ENCODE measurements at regions not wholly inside any gene's neighbourhood (a gene's known extent, or its start where the extent isn't known, plus 50 kb on each side); places are given as distances from the start of the nearest gene placed in this dataset.

- H3K79me2 ChIP-seq (ENCODE audit: insufficient read depth, low read length) = no peaks in the 10 kb centered on the region
- intact Hi-C loops (cut with micrococcal nuclease; ENCODE audit: unreplicated experiment) (no loop called here), in situ Hi-C loops (cut with HindIII; ENCODE audit: extremely low pct_ligation_motif_present, low pct_unique_long_range_greater_than_20kb) (no loop called here)
- no peak overlapping the region for H3K9ac ChIP-seq (ENCODE audit: insufficient read depth, low read depth, low read length)
- H3K4me1 ChIP-seq (ENCODE audit: insufficient read depth, low read length) = no peaks in the 10 kb centered on the region
- no peaks in the 10 kb centered on the region for H3K9me3 ChIP-seq (ENCODE audit: low read length)
- ChIA-PET CTCF (ENCODE audit: low intra/inter-chr PET ratio, low total read pairs) (no interaction called here), POLR2A (no interaction called here)
- H3K27ac ChIP-seq (ENCODE audit: extremely low read length, insufficient read depth, low read length) = no peak overlapping the region
- ATAC-seq = no peak
- BruUV-seq (replicated peaks) = no TSS peak
- no peak for FAIRE-seq
- H3K27me3 ChIP-seq (ENCODE audit: control insufficient read depth in 1 of 2, insufficient read depth in 2 of 2, low read length in 2 of 2) = no peaks in the 10 kb centered on the region
- no peak overlapping the region for H3K4me2 ChIP-seq (ENCODE audit: low read depth, low read length)
- DNase-seq (ENCODE audit: low spot score) = no peak
- TF ChIP-seq ZNF496 (CRISPR knock-in tag; IDR thresholded peaks at IDR 0.05; ENCODE audit: insufficient replicate concordance) = no peak
- no peak for TF ChIP-seq ZNF598 (CRISPR knock-in tag; IDR thresholded peaks at IDR 0.05; ENCODE audit: borderline replicate concordance)
- no peak for TF ChIP-seq SAP130 (CRISPR knock-in tag; IDR thresholded peaks at IDR 0.05; ENCODE audit: low read depth)
- TF ChIP-seq NFIB (CRISPR knock-in tag; IDR thresholded peaks at IDR 0.05; ENCODE audit: borderline replicate concordance) = no peak
- no peak for TF ChIP-seq KDM3A (CRISPR knock-in tag; IDR thresholded peaks at IDR 0.05; ENCODE audit: low read depth)
- TF ChIP-seq ZNF7 (CRISPR knock-in tag; IDR thresholded peaks at IDR 0.05) = no peak
- TF ChIP-seq ZNF816 (CRISPR knock-in tag; IDR thresholded peaks at IDR 0.05; ENCODE audit: borderline replicate concordance) = no peak
- TF ChIP-seq AFF4 (CRISPR knock-in tag; IDR thresholded peaks at IDR 0.05) = no peak
- no peak for TF ChIP-seq PAWR (CRISPR knock-in tag; IDR thresholded peaks at IDR 0.05; ENCODE audit: borderline replicate concordance)
- no peak for TF ChIP-seq ZSCAN22 (CRISPR knock-in tag; IDR thresholded peaks at IDR 0.05)
- no peak for TF ChIP-seq GMEB1 (CRISPR knock-in tag; IDR thresholded peaks at IDR 0.05; ENCODE audit: borderline replicate concordance)
- TF ChIP-seq NONO (IDR thresholded peaks at IDR 0.05) = no peak
- TF ChIP-seq NONO (CRISPR knock-in tag; conservative IDR thresholded peaks at IDR 0.05) = no peak
- TF ChIP-seq ZNF432 (CRISPR knock-in tag; IDR thresholded peaks at IDR 0.05; ENCODE audit: borderline replicate concordance) = no peak
- TF ChIP-seq ZNF121 (CRISPR knock-in tag; IDR thresholded peaks at IDR 0.05) = no peak
- H3K4me3 ChIP-seq (replicated peaks in 1 of 3; ENCODE audit: insufficient read depth in 1 of 3, low read depth in 2 of 3, low read length in 3 of 3) = no peak overlapping the region
- no peaks in the 10 kb centered on the region for H3K36me3 ChIP-seq (replicated peaks in 1 of 2; ENCODE audit: control insufficient read depth in 1 of 2, insufficient read depth in 2 of 2, low read length in 2 of 2)
- no peak overlapping the region for H2AFZ ChIP-seq (ENCODE audit: low read length)
- no peaks in the 10 kb centered on the region for H4K20me1 ChIP-seq (ENCODE audit: insufficient read depth, low read length)
Measured at GRCh38 chr18:66156946-66157687, 406.3 kb downstream of the CDH7 start.
